Skeletal muscle tissue (tissue), 3 donors: ENCODE measurements at regions not wholly inside any gene's neighbourhood (a gene's known extent, or its start where the extent isn't known, plus 50 kb on each side); places are given as distances from the start of the nearest gene placed in this dataset.

Experiments
- H3K27ac ChIP-seq: one replicate; pipeline ENCODE4 v1.7.0; 2013; ENCODE audit warnings: mild to moderate bottlenecking, low read depth, low read length, inconsistent platforms
- H3K27me3 ChIP-seq, 3 donors: one replicate each; pipeline ENCODE4 v1.7.0; 2013; ENCODE audit warnings: low read length in 3 of 3; ENCODE audit not compliant: control insufficient read depth in 3 of 3, insufficient read depth in 3 of 3
- H3K36me3 ChIP-seq, 3 donors: one replicate each; pipeline ENCODE4 v1.7.0; 2013; ENCODE audit warnings: low read length in 3 of 3; ENCODE audit not compliant: control insufficient read depth in 3 of 3, insufficient read depth in 3 of 3
- H3K4me1 ChIP-seq, 3 donors: one replicate each; pipeline ENCODE4 v1.7.0; 2013; ENCODE audit warnings: low read length in 3 of 3, mild to moderate bottlenecking in 3 of 3; ENCODE audit not compliant: control insufficient read depth in 3 of 3, insufficient read depth in 3 of 3
- H3K4me3 ChIP-seq, 3 donors: one replicate each; pipeline ENCODE4 v1.7.0; 2013; ENCODE audit warnings: low read length in 3 of 3
- H3K9ac ChIP-seq, 3 donors: one replicate each; pipeline ENCODE4 v1.7.0; 2013; ENCODE audit warnings: low read length in 3 of 3, mild to moderate bottlenecking in 3 of 3, moderate library complexity in 2 of 3, low read depth in 1 of 3
- H3K9me3 ChIP-seq, 3 donors: one replicate each; pipeline ENCODE4 v1.7.0; 2013; ENCODE audit warnings: low read length in 3 of 3; ENCODE audit not compliant: control insufficient read depth in 3 of 3
- donor health status: Osteomylitis.

DNA sequence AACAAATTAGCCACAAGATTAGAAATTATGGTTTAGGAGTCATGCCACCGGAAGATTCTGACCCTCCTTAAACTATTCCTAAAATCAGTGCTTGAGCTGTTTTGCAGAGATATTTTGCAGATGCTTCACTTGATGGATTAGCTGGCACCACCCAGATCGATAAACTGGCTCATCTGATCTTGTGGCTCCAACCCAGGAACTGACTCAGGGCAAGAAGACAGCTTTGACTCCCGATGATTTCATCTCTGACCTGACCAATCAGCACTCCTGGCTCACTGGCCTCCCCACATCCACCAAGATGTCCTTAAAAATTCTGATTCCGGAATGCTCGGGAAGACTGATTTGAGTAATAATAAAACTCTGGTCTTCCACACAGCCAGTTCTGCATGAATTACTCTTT, 221.6 kb downstream of the RHOU start:
- Histone ChIP-seq H3K4me1 (peaks cover 13 to 14% (median 14%) of the 10 kb centered on the region in 3 donors), H3K27ac (no peak overlapping the region), H3K36me3 (no peaks in the 10 kb centered on the region), H3K4me3 (no peak overlapping the region), H3K9ac (no peak overlapping the region), H3K9me3 (no peaks in the 10 kb centered on the region), H3K27me3 (no peaks in the 10 kb centered on the region)

DNA sequence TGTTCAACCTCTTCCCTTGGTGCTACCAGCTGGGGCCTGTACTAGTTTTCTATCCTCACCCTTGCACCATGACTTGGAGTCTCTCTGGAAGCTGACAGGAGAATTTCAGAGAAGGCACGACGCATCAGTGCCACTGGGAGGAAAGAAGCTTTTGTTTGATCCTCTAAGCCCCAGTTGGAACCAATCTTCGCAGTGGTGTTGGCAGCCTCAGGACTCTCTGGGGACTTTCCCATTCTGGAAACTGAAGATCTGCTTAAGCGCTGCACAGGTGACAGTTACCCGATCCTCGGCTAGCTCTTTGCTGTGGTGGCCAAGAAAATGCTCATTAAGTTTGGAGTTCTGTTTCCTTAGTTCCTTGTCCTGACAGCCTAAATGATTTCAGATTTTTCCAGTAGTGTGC, 222.3 kb downstream of the RHOU start:
- H3K27ac ChIP-seq: no peak overlapping the region

DNA sequence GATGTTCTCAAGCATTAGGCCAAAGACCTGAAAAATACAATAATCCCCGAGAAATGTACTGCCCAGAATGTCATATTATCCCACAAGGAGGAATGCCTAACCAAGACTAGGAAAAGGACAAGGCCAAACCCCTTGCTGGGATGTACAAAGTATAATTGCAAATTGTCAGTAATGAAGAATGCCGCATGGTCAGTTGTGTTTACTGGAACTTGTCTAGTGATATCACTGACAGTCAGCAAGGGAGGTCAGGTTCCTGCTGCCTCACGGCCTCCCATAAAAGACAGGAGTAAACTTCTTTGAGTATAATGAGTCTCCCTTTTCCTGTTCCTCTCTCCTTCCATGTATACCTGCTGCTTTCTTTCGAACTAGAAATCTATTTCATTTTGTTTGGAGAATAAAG, 222.8 kb downstream of the RHOU start:
- no peaks in the 10 kb centered on the region for H3K36me3 ChIP-seq
- H3K9ac ChIP-seq: no peak overlapping the region
- peaks cover 13 to 14% (median 14%) of the 10 kb centered on the region in 3 donors for H3K4me1 ChIP-seq
- no peak overlapping the region for H3K27ac ChIP-seq
- H3K4me3 ChIP-seq: no peak overlapping the region
- H3K9me3 ChIP-seq: no peaks in the 10 kb centered on the region
- no peaks in the 10 kb centered on the region for H3K27me3 ChIP-seq

More for the DNA sequence above, 222.3 kb downstream of the RHOU start:
- Histone ChIP-seq H3K4me1 (peaks cover 13 to 14% (median 14%) of the 10 kb centered on the region in 3 donors), H3K4me3 (no peak overlapping the region), H3K9ac (no peak overlapping the region), H3K27me3 (no peaks in the 10 kb centered on the region), H3K36me3 (no peaks in the 10 kb centered on the region), H3K9me3 (no peaks in the 10 kb centered on the region)

DNA sequence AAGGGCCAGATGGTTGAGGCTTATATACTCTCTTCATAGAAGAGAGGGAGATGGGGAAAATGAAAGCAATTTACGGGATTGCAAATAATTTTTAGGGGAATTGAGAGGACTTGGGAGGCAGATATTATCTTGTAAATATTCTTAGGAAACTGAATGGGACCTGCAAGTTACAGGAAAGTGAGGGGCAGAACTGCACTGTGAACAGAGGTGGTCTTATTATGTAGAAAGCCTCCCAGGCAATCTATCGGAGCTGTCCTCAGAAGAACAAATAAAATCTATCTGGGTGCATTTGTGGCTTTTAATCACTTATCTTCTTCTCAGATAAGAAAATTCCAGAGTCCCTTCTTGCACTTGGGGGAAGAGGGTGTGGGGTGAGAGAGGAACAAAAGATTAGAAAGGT, 223.5 kb downstream of the RHOU start:
- Histone ChIP-seq H3K9me3 (no peaks in the 10 kb centered on the region), H3K9ac (no peak overlapping the region), H3K4me3 (no peak overlapping the region), H3K36me3 (no peaks in the 10 kb centered on the region), H3K27ac (no peak overlapping the region), H3K4me1 (peaks cover 13 to 14% (median 14%) of the 10 kb centered on the region in 3 donors), H3K27me3 (no peaks in the 10 kb centered on the region)

DNA sequence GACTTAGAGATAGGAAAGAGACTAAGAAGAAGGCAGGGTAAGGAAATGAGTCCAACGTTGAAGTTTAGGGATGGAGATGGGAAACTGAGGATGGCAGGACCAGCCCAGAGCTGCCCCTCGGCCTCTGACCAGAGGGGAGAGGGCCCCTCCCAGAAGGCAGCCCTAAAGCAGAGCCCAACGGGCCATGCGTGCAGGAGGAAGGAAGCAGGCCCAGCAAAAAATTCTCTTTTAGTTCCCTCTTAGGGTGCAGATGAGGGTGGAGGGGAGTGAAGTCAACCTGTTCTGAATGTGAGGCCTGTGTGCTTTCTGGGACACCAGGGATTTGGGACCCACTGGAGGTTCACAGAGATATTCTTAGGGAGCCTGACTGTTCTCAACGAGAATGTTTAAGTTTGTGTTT, 225.4 kb downstream of the RHOU start:
- no peak overlapping the region for H3K27ac ChIP-seq
- no peak overlapping the region for H3K4me3 ChIP-seq
- H3K4me1 ChIP-seq: peaks cover 13 to 14% (median 14%) of the 10 kb centered on the region in 3 donors
- no peaks in the 10 kb centered on the region for H3K27me3 ChIP-seq
- H3K36me3 ChIP-seq: no peaks in the 10 kb centered on the region
- no peak overlapping the region for H3K9ac ChIP-seq
- H3K9me3 ChIP-seq: no peaks in the 10 kb centered on the region

DNA sequence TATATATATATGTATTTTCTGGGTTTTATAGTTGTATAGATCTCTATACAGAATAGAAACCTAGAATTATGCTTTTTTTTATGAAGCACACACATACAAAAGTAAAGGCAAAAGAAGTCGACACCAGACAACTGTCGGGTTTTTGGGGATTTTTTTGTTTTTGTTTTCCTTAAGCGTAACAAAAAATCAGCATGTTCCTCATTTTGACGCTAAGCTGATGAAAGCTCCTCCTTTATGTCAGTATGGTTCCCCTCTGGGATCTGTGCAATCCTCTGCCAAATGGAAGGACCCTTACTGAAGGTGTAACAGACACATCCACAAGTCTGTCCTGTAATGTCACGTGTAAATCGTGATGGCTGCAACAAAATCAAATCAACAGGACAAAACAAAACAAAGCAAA, 226.2 kb downstream of the RHOU start:
- Histone ChIP-seq H3K9ac (no peak overlapping the region), H3K27ac (no peak overlapping the region), H3K9me3 (no peaks in the 10 kb centered on the region), H3K4me3 (no peak overlapping the region), H3K27me3 (no peaks in the 10 kb centered on the region), H3K4me1 (peaks cover 13 to 14% (median 14%) of the 10 kb centered on the region in 3 donors), H3K36me3 (no peaks in the 10 kb centered on the region)

DNA sequence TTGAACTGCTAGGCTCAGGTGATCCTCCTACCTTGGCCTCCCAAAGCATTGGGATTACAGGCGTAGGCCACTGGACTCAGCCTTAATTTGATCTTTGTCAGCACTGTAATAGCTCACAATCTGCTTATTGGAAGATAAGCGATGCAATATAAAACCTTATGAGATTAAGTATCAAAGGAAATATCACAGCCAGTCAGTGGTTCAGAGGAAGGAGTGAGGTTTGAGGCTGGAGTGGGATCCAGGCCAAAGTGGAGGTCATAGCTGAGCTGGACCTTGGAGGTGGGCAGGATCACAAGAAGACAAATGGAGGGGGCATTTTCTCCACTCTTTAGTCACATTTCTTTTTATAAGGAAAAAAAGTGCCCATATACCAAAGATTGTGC, 228.5 kb downstream of the RHOU start:
- H3K9ac ChIP-seq: no peak overlapping the region
- H3K4me1 ChIP-seq: no peaks in the 10 kb centered on the region
- no peaks in the 10 kb centered on the region for H3K36me3 ChIP-seq
- no peaks in the 10 kb centered on the region for H3K27me3 ChIP-seq
- H3K9me3 ChIP-seq: no peaks in the 10 kb centered on the region
- no peak overlapping the region for H3K4me3 ChIP-seq
- H3K27ac ChIP-seq: no peak overlapping the region

DNA sequence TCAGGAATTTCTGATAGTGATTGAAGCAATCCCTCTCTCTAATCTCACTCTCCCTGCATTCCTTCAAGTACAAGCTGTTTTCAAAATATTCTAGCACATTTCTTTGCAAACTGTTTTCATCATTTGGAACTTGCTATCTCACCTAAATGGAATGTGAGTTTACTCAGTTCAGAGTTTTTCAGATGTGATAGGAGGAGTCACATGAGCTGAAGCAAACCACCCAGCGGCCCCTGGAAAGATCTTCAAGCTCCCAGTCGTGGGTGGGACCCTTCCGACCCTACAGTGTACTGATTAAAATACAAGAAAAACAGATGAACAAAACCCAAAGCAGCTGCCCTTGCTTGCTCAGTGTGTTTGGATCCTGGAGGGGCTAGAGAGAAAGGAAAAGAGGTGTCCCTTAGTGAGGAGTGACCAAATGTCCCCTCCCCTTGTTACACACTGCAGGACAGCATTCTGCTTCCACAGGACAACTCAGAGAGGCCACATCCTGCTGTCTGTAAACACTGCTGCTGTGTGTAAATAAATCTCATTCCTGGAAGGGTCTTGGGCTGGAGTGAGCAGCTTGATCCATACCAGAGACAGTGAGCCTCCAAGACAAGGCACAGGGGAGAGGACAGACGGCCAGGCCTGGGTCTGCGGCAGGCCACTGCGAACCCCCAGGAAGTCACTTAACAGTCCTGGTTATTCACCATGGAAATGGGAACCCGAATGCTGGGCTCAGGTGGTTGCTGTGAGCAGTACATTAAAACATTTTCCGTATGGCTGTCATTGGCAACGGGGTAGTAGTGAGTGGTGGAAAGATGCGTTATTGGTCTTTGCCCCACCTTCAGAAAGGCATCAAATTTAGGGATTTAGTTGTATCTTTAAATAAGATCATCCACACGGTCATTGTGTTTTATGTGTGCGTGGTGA, 229.2 kb downstream of the RHOU start:
- no peak overlapping the region for H3K4me3 ChIP-seq
- no peak overlapping the region for H3K9ac ChIP-seq
- H3K9me3 ChIP-seq: no peaks in the 10 kb centered on the region
- H3K27ac ChIP-seq: no peak overlapping the region
- no peaks in the 10 kb centered on the region for H3K4me1 ChIP-seq
- H3K36me3 ChIP-seq: no peaks in the 10 kb centered on the region
- no peaks in the 10 kb centered on the region for H3K27me3 ChIP-seq

DNA sequence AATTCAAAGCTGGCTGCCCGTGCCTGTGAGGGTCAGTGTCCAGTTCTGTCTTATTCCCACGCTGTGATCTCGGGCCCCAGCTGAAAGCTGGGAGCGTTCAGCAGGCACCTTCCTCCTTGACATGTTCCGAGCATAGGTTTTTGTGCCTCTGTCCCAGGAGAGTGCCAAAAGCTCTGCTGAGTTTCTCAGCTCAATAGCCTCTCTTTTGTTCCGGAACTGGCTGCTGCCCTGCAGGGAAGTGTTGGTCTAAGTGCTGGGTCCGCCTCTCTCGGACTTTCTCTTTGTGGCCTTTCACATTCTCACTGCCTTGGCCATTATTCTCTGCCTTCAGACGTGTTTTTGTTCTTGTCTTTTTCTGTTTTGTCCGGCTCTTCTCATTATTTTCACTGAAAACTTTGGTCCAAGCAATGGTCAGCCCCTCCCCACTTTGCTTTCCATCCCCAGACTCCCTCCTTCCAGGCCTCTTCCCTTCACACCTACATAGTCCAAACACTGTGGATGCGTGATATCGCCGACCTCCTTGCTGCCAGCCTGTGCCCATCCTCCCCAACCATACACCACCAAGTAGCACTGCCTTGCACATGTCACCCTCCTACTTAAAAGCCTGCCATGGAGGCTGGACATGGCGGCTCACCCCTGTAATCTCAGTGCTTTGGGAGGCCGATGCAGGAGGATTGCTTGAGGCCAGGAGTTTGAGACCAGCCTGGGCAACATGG, 233.8 kb downstream of the RHOU start:
- no peaks in the 10 kb centered on the region for H3K4me1 ChIP-seq
- no peak overlapping the region for H3K9ac ChIP-seq
- no peak overlapping the region for H3K4me3 ChIP-seq
- H3K9me3 ChIP-seq: no peaks in the 10 kb centered on the region
- H3K27me3 ChIP-seq: peaks cover 0 to 4% (median 0%) of the 10 kb centered on the region in 3 donors
- no peak overlapping the region for H3K27ac ChIP-seq
- H3K36me3 ChIP-seq: no peaks in the 10 kb centered on the region
